Upper lobe of left lung (tissue), 6 donors: ENCODE measurements at regions not wholly inside any gene's neighbourhood (a gene's known extent, or its start where the extent isn't known, plus 50 kb on each side); places are given as distances from the start of the nearest gene placed in this dataset.
"Not testable (repeated sequence)": the region's sequence is repeated elsewhere in the genome, so short reads cannot be mapped to it uniquely, and the experiment has no call there.

Experiments used
- ATAC-seq, 2 donors: fragments of 200-7000 bp; cut with Tn5 transposase; one replicate each; pipeline ENCODE4 v1.9.1; 2022; ENCODE audit warnings: mild to moderate bottlenecking in 2 of 2, moderate library complexity in 2 of 2; ENCODE audit not compliant: low FRiP score in 2 of 2
- DNase-seq, 2 donors: peaks; one replicate each; pipeline ENCODE4 v3.0.0-alpha.2; 2019 to 2020
- H3K27ac ChIP-seq, 4 donors: fragments of 200-600 bp; sonication (generic); one replicate each; pipeline ENCODE4 v1.5.1; 2016 to 2019
- H3K27me3 ChIP-seq, 4 donors: fragments of 200-600 bp; sonication (generic); one replicate each; pipeline ENCODE4 v1.5.1; 2017 to 2019
- H3K36me3 ChIP-seq, 4 donors: fragments of 200-600 bp; sonication (generic); one replicate each; pipeline ENCODE4 v1.5.1; 2016 to 2019
- H3K4me1 ChIP-seq, 4 donors: fragments of 200-600 bp; sonication (generic); one replicate each; pipeline ENCODE4 v1.5.1; 2018 to 2019
- H3K4me3 ChIP-seq, 4 donors: fragments of 200-600 bp; sonication (generic); one replicate each; pipeline ENCODE4 v1.5.1; 2017 to 2019; ENCODE audit warnings: mild to moderate bottlenecking in 2 of 4, moderate library complexity in 1 of 4
- H3K9me3 ChIP-seq, 4 donors: fragments of 200-600 bp; sonication (generic); one replicate each; pipeline ENCODE4 v1.5.1; 2018 to 2019
- WGBS, 2 donors: methylation state at CpG; one replicate each; pipeline ENCODE4 v1.1.5; 2017 to 2018; 5-methylcytosine and 5-hydroxymethylcytosine counted together
- donor health status: DM: no; HTN: no; CAD: no; lungs with moderate emphysema.
- donor health status: DM: no; HTN: yes; CAD: no; lungs with severe emphysema.

DNA sequence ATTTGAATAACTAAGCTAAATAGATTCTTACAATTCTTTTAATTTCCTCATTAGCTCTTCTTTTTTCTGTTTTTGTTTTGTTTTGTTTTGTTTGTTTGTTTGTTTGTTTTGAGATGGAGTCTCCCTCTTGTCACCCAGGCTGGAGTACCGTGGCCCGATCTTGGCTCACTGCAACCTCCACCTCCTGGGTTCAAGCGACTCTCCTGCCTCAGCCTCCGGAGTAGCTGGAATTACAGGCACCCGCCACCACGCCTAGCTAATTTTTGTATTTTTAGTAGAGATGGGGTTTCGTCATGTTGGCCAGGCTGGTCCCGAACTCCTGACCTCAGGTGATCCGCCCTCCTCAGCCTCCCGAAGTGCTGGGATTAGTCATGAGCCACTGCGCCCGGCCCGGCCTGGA is 70.7 kb upstream of the ZNF658 start:
- H3K27me3 ChIP-seq, H3K9me3 ChIP-seq, H3K36me3 ChIP-seq, H3K4me3 ChIP-seq, H3K4me1 ChIP-seq, ATAC-seq, H3K27ac ChIP-seq: not testable (repeated sequence)
- 97 to 98% methylated on average over 7 to 13 of the region's 13 CpGs for WGBS, 2 donors
- peak in 1 of 2 donors; percentile 15 for DNase-seq

DNA sequence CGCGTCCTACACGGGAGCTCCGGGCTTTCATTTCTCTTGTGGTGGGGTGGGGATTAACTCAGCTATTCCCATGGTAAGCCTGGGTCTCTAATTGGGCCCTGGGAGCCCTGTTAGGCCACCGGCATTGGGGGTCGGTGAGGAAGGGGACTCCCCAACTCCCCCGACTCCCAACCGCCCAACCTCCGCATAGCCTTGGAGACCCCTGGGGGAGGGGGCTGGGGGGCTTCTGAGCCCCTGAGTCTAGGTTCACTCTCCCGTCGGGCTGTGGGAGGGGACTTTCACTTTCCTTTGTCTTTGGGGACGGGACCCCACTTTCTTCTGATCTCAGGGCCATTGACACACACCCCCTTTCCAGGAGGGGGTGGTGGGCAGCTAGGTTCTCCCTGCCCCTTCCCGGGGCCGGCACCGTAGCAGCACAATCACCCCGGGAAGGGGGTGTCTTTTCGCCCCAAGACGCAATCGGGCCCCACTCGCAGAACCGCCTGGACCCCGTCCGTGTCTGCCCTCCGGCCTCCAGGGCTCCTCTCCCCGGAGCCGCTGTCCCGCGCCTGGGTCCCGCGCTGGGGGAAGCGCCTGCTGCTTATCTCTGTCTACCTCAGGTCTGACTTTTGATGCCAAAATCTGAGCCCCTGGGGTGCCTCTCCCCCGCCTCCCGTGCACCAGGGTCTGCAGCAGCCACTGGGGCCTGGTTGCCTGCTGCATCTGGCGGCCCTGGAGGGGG is 69.6 kb upstream of the ZNF658 start:
- H3K9me3 ChIP-seq, H3K36me3 ChIP-seq, H3K27me3 ChIP-seq, H3K4me3 ChIP-seq, H3K27ac ChIP-seq, H3K4me1 ChIP-seq: not testable (repeated sequence)
- 95 to 97% methylated on average over 10 to 14 of the region's 34 CpGs for WGBS, 2 donors
- ATAC-seq (peak; percentile 38 to 63), DNase-seq (peak in 1 of 2 donors; percentile 73)

GRCh38 chr9:66832222-66832621 is 68.3 kb upstream of the ZNF658 start:
- ATAC-seq, H3K36me3 ChIP-seq, H3K27me3 ChIP-seq, DNase-seq, H3K4me3 ChIP-seq, H3K27ac ChIP-seq, H3K9me3 ChIP-seq, H3K4me1 ChIP-seq: not testable (repeated sequence)
- WGBS, 2 donors, result 62 to 88% methylated on average over 4 to 7 of the region's 7 CpGs

DNA sequence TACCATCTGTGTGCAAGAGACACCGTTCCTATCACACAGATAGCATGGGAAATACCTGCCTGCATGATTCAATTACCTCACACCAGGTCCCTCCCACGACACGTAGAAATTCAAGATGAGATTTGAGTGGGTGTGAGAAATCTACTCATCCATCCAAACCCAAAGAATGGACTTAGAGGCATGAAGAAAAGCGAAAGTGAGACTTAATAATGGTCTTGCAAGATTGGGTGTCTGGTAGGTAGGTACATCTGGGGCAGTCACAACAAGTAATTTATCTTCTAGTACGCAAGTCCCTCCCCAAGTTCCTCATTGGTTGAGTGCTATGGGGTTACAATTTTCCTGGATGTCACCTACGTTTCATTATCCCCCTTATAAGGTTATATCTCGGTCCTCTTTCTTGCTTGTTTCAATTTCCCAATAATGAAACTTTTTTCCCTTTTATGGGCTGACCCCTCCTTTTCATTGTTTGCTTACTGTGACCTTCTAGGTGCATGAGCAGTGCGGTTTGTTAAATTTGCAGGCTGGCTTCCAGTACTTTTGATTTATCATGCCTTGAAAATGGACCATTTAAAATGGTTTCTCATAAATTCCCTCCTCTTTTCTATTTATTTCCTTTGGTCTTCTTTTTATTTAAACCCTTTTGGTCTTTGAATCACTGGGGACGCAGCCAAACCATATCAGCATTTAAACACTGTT is 63.1 kb upstream of the ZNF658 start:
- H3K9me3 ChIP-seq, ATAC-seq, H3K36me3 ChIP-seq, H3K4me3 ChIP-seq, H3K27me3 ChIP-seq, DNase-seq, H3K27ac ChIP-seq, H3K4me1 ChIP-seq: not testable (repeated sequence)
- 88 to 92% methylated on average over 3 of the region's 9 CpGs for WGBS, 2 donors
